Keratinocyte (primary cell): ENCODE measurements at regions not wholly inside any gene's neighbourhood (a gene's known extent, or its start where the extent isn't known, plus 50 kb on each side); places are given as distances from the start of the nearest gene placed in this dataset.

ENCODE experiments used
- CTCF ChIP-seq, 3 experiments: IDR thresholded peaks in 1 of 3; conservative IDR thresholded peaks in 1 of 3; optimal IDR thresholded peaks in 1 of 3; 2 replicates in 2 of 3; 3 replicates in 1 of 3; pipeline versions ENCODE3 to v1.5.1; 2011; ENCODE audit warnings: low read length in 3 of 3, mild to moderate bottlenecking in 3 of 3, moderate library complexity in 2 of 3, control low read depth in 1 of 3, inconsistent platforms in 1 of 3; ENCODE audit not compliant: insufficient read depth in 2 of 3; ENCODE audit errors: extremely low read depth in 1 of 3
- EZH2 ChIP-seq: IDR thresholded peaks from one replicate; pipeline ENCODE4 v1.6.1; 2012; ENCODE audit warnings: inconsistent platforms, mild to moderate bottlenecking, low read length, moderate library complexity

- TF ChIP-seq CTCF (optimal IDR thresholded peaks at IDR 0.05 in 1 of 3, IDR thresholded peaks at IDR 0.05 in 1 of 3, conservative IDR thresholded peaks at IDR 0.05 in 1 of 3; ENCODE audit: extremely low read depth in 1 of 3, insufficient read depth in 2 of 3, low read length in 3 of 3) (no peak), EZH2 (no peak)
These were observed 163.3 kb upstream of the PABPC4L start for GRCh38 chr4:134364928-134365327.
